ENCODE measurements at regions not wholly inside any gene's neighbourhood (a gene's known extent, or its start where the extent isn't known, plus 50 kb on each side); places are given as distances from the start of the nearest gene placed in this dataset.

GRCh38 chr15:98428253-98428989 is 219.9 kb upstream of the IGF1R start:
- DNase-seq (peak; percentile 52), ATAC-seq (peak; percentile 82 to 84)
- Mint-ChIP-seq H3K9me3 (no peaks in the 10 kb centered on the region), H3K4me1 (ENCODE audit: low read depth) (peaks cover 4% of the 10 kb centered on the region), H3K27me3 (ENCODE audit: low read depth) (peaks cover 42% of the 10 kb centered on the region), H3K4me3 (peak overlapping the region; percentile 58), H3K36me3 (ENCODE audit: insufficient read depth) (no peaks in the 10 kb centered on the region)

- Mint-ChIP-seq H3K4me3 (no peak overlapping the region), H3K4me1 (ENCODE audit: low read depth) (peaks cover 4% of the 10 kb centered on the region), H3K27me3 (ENCODE audit: low read depth) (peaks cover 38% of the 10 kb centered on the region), H3K9me3 (no peaks in the 10 kb centered on the region), H3K36me3 (ENCODE audit: insufficient read depth) (no peaks in the 10 kb centered on the region)
- DNase-seq (no peak), ATAC-seq (no peak)
These were observed 217.2 kb upstream of the IGF1R start for GRCh38 chr15:98431171-98431570.

- Mint-ChIP-seq H3K27me3 (ENCODE audit: low read depth) (peaks cover 29% of the 10 kb centered on the region), H3K36me3 (ENCODE audit: insufficient read depth) (no peaks in the 10 kb centered on the region), H3K9me3 (no peaks in the 10 kb centered on the region), H3K4me1 (ENCODE audit: low read depth) (peaks cover 2% of the 10 kb centered on the region), H3K4me3 (no peak overlapping the region)
- ATAC-seq, result no peak
- no peak for DNase-seq
These were observed 215.0 kb upstream of the IGF1R start for GRCh38 chr15:98433346-98433745.

GRCh38 chr15:98433856-98434255 is 214.5 kb upstream of the IGF1R start:
- no peaks in the 10 kb centered on the region for H3K36me3 Mint-ChIP-seq (ENCODE audit: insufficient read depth)
- no peak overlapping the region for H3K4me3 Mint-ChIP-seq
- peaks cover 24% of the 10 kb centered on the region for H3K27me3 Mint-ChIP-seq (ENCODE audit: low read depth)
- no peak for ATAC-seq
- no peaks in the 10 kb centered on the region for H3K9me3 Mint-ChIP-seq
- peaks cover under 1% of the 10 kb centered on the region for H3K4me1 Mint-ChIP-seq (ENCODE audit: low read depth)
- DNase-seq, result no peak

- peaks cover 7% of the 10 kb centered on the region for H3K27me3 Mint-ChIP-seq (ENCODE audit: low read depth)
- H3K36me3 Mint-ChIP-seq (ENCODE audit: insufficient read depth), result no peaks in the 10 kb centered on the region
- H3K4me1 Mint-ChIP-seq (ENCODE audit: low read depth), result no peaks in the 10 kb centered on the region
- DNase-seq (no peak), ATAC-seq (no peak)
- H3K4me3 Mint-ChIP-seq, result no peak overlapping the region
- no peaks in the 10 kb centered on the region for H3K9me3 Mint-ChIP-seq
These were observed 210.6 kb upstream of the IGF1R start for GRCh38 chr15:98437752-98438151.

GRCh38 chr15:98438326-98438725 is 210.0 kb upstream of the IGF1R start:
- Mint-ChIP-seq H3K4me1 (ENCODE audit: low read depth) (no peaks in the 10 kb centered on the region), H3K9me3 (no peaks in the 10 kb centered on the region), H3K4me3 (no peak overlapping the region), H3K36me3 (ENCODE audit: insufficient read depth) (no peaks in the 10 kb centered on the region), H3K27me3 (ENCODE audit: low read depth) (peaks cover 7% of the 10 kb centered on the region)
- ATAC-seq (no peak), DNase-seq (no peak)

GRCh38 chr15:98438907-98439306 is 209.4 kb upstream of the IGF1R start:
- no peaks in the 10 kb centered on the region for H3K9me3 Mint-ChIP-seq
- no peaks in the 10 kb centered on the region for H3K4me1 Mint-ChIP-seq (ENCODE audit: low read depth)
- no peak overlapping the region for H3K4me3 Mint-ChIP-seq
- DNase-seq (no peak), ATAC-seq (no peak)
- H3K36me3 Mint-ChIP-seq (ENCODE audit: insufficient read depth), result no peaks in the 10 kb centered on the region
- H3K27me3 Mint-ChIP-seq (ENCODE audit: low read depth), result peaks cover 4% of the 10 kb centered on the region

GRCh38 chr15:98439523-98439942 is 208.8 kb upstream of the IGF1R start:
- peaks cover 7% of the 10 kb centered on the region for H3K27me3 Mint-ChIP-seq (ENCODE audit: low read depth)
- ATAC-seq (no peak), DNase-seq (no peak)
- no peaks in the 10 kb centered on the region for H3K36me3 Mint-ChIP-seq (ENCODE audit: insufficient read depth)
- no peaks in the 10 kb centered on the region for H3K9me3 Mint-ChIP-seq
- no peak overlapping the region for H3K4me3 Mint-ChIP-seq
- no peaks in the 10 kb centered on the region for H3K4me1 Mint-ChIP-seq (ENCODE audit: low read depth)

- H3K4me1 Mint-ChIP-seq (ENCODE audit: low read depth), result no peaks in the 10 kb centered on the region
These were observed 207.4 kb upstream of the IGF1R start for GRCh38 chr15:98440917-98441316.

GRCh38 chr15:98441599-98441998 is 206.7 kb upstream of the IGF1R start:
- ATAC-seq (no peak), DNase-seq (no peak)
- H3K4me1 Mint-ChIP-seq (ENCODE audit: low read depth), result no peaks in the 10 kb centered on the region
- H3K27me3 Mint-ChIP-seq (ENCODE audit: low read depth), result peaks cover 7% of the 10 kb centered on the region
- H3K4me3 Mint-ChIP-seq, result no peak overlapping the region
- no peaks in the 10 kb centered on the region for H3K9me3 Mint-ChIP-seq
- no peaks in the 10 kb centered on the region for H3K36me3 Mint-ChIP-seq (ENCODE audit: insufficient read depth)

More at GRCh38 chr15:98440917-98441316, 207.4 kb upstream of the IGF1R start:
- H3K9me3 Mint-ChIP-seq, result no peaks in the 10 kb centered on the region
- DNase-seq (no peak), ATAC-seq (no peak)
- no peak overlapping the region for H3K4me3 Mint-ChIP-seq
- H3K36me3 Mint-ChIP-seq (ENCODE audit: insufficient read depth), result no peaks in the 10 kb centered on the region
- H3K27me3 Mint-ChIP-seq (ENCODE audit: low read depth), result peaks cover 7% of the 10 kb centered on the region

GRCh38 chr15:98442379-98442833 is 205.9 kb upstream of the IGF1R start:
- Mint-ChIP-seq H3K4me1 (ENCODE audit: low read depth) (no peaks in the 10 kb centered on the region), H3K9me3 (no peaks in the 10 kb centered on the region), H3K4me3 (no peak overlapping the region), H3K36me3 (ENCODE audit: insufficient read depth) (no peaks in the 10 kb centered on the region), H3K27me3 (ENCODE audit: low read depth) (peaks cover 7% of the 10 kb centered on the region)
- ATAC-seq, result peak; percentile 65 to 83
- peak; percentile 26 for DNase-seq

GRCh38 chr15:98442901-98443300 is 205.4 kb upstream of the IGF1R start:
- ATAC-seq (no peak), DNase-seq (no peak)
- Mint-ChIP-seq H3K36me3 (ENCODE audit: insufficient read depth) (no peaks in the 10 kb centered on the region), H3K4me3 (no peak overlapping the region), H3K4me1 (ENCODE audit: low read depth) (no peaks in the 10 kb centered on the region), H3K9me3 (no peaks in the 10 kb centered on the region), H3K27me3 (ENCODE audit: low read depth) (peaks cover 5% of the 10 kb centered on the region)

GRCh38 chr15:98443526-98443925 is 204.8 kb upstream of the IGF1R start:
- ATAC-seq (no peak), DNase-seq (no peak)
- Mint-ChIP-seq H3K27me3 (ENCODE audit: low read depth) (peaks cover 5% of the 10 kb centered on the region), H3K9me3 (no peaks in the 10 kb centered on the region), H3K4me1 (ENCODE audit: low read depth) (no peaks in the 10 kb centered on the region), H3K4me3 (no peak overlapping the region), H3K36me3 (ENCODE audit: insufficient read depth) (no peaks in the 10 kb centered on the region)

GRCh38 chr15:98444138-98444537 is 204.2 kb upstream of the IGF1R start:
- Mint-ChIP-seq H3K9me3 (no peaks in the 10 kb centered on the region), H3K4me3 (no peak overlapping the region), H3K27me3 (ENCODE audit: low read depth) (peaks cover 5% of the 10 kb centered on the region), H3K4me1 (ENCODE audit: low read depth) (no peaks in the 10 kb centered on the region), H3K36me3 (ENCODE audit: insufficient read depth) (no peaks in the 10 kb centered on the region)
- ATAC-seq (no peak), DNase-seq (no peak)

- ATAC-seq (no peak), DNase-seq (no peak)
- H3K4me3 Mint-ChIP-seq, result no peak overlapping the region
- H3K27me3 Mint-ChIP-seq (ENCODE audit: low read depth), result peaks cover 5% of the 10 kb centered on the region
- no peaks in the 10 kb centered on the region for H3K9me3 Mint-ChIP-seq
- H3K4me1 Mint-ChIP-seq (ENCODE audit: low read depth), result no peaks in the 10 kb centered on the region
- H3K36me3 Mint-ChIP-seq (ENCODE audit: insufficient read depth), result no peaks in the 10 kb centered on the region
These were observed 203.0 kb upstream of the IGF1R start for GRCh38 chr15:98445315-98445714.

All from activated T-cell treated with anti-CD3 and anti-CD28 coated beads, Interleukin-2, amount 50 U/mL, for 4 hours (primary cell).